Suprapubic skin (tissue), 4 donors: ENCODE measurements at regions not wholly inside any gene's neighbourhood (a gene's known extent, or its start where the extent isn't known, plus 50 kb on each side); places are given as distances from the start of the nearest gene placed in this dataset.

Experiments used
- DNase-seq, 2 donors: peaks; one replicate each; pipeline ENCODE4 v3.0.0-alpha.2; 2019; ENCODE audit warnings: low spot score in 2 of 2
- H3K27ac ChIP-seq: fragments of 200-600 bp; sonication (generic); one replicate; pipeline ENCODE4 v1.5.1; 2019
- H3K27me3 ChIP-seq: fragments of 200-600 bp; sonication (generic); one replicate; pipeline ENCODE4 v1.5.1; 2019
- H3K36me3 ChIP-seq: fragments of 200-600 bp; sonication (generic); one replicate; pipeline ENCODE4 v1.5.1; 2019
- H3K4me1 ChIP-seq: fragments of 200-600 bp; sonication (generic); one replicate; pipeline ENCODE4 v1.5.1; 2019
- H3K4me3 ChIP-seq: fragments of 200-600 bp; sonication (generic); one replicate; pipeline ENCODE4 v1.5.1; 2019; ENCODE audit warnings: mild to moderate bottlenecking
- H3K9me3 ChIP-seq: fragments of 200-600 bp; sonication (generic); one replicate; pipeline ENCODE4 v1.5.1; 2019
- CTCF ChIP-seq, 2 donors: fragments of 200-600 bp in 1 of 2; fragments of 450-650 bp in 1 of 2; sonication (generic) in 1 of 2; IDR thresholded peaks; one replicate each; pipeline ENCODE4 v1.5.1; 2016 to 2019; ENCODE audit warnings: antibody characterized with exemption in 2 of 2, mild to moderate bottlenecking in 1 of 2, moderate library complexity in 1 of 2
- EP300 ChIP-seq: sonication (generic); formaldehyde crosslinking; IDR thresholded peaks from one replicate; pipeline ENCODE4 v1.6.1; 2017; ENCODE audit warnings: antibody characterized with exemption
- POLR2A ChIP-seq, 2 donors: fragments of 450-650 bp; IDR thresholded peaks; one replicate each; pipeline ENCODE4 v1.6.1; 2017; ENCODE audit warnings: antibody characterized with exemption in 2 of 2, mild to moderate bottlenecking in 2 of 2, moderate library complexity in 2 of 2
- POLR2AphosphoS5 ChIP-seq, 3 donors: sonication (generic); formaldehyde crosslinking; IDR thresholded peaks; one replicate each; pipeline ENCODE4 v1.6.1; 2017; ENCODE audit warnings: antibody characterized with exemption in 3 of 3
- WGBS: methylation state at CpG from one replicate; pipeline ENCODE4 v1.1.5; 2018; 5-methylcytosine and 5-hydroxymethylcytosine counted together

DNA sequence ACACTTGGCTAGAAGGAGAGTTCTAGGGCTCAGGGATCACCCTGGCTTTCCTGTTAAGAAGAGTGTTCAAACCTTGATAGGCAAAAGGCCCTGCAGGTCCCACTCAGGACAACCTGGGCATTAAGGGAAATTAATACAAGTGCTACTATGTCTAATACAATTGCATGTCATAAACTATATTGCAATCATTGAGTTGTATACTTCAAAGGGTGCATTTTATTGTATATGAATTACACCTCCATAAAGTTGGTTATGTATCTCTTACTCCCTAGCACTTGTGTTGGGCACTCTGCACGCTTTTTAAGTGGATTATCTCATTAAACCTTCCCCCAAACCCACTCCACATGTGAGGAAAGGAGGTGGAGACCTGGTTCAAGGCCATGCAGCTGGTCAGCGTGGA, 172.1 kb upstream of the GLI2 start:
- H3K27ac ChIP-seq, result no peak overlapping the region
- peaks cover 5% of the 10 kb centered on the region for H3K4me1 ChIP-seq
- no peak for TF ChIP-seq EP300
- no peak for TF ChIP-seq POLR2A (IDR thresholded peaks at IDR 0.05)
- TF ChIP-seq POLR2AphosphoS5 (IDR thresholded peaks at IDR 0.05), result no peak
- no peak for TF ChIP-seq CTCF (IDR thresholded peaks at IDR 0.05)
- 91% methylated on average over 2 of the region's 2 CpGs for WGBS
- H3K27me3 ChIP-seq, result no peaks in the 10 kb centered on the region
- H3K9me3 ChIP-seq, result no peaks in the 10 kb centered on the region
- DNase-seq, result no peak
- no peaks in the 10 kb centered on the region for H3K36me3 ChIP-seq
- no peak overlapping the region for H3K4me3 ChIP-seq

DNA sequence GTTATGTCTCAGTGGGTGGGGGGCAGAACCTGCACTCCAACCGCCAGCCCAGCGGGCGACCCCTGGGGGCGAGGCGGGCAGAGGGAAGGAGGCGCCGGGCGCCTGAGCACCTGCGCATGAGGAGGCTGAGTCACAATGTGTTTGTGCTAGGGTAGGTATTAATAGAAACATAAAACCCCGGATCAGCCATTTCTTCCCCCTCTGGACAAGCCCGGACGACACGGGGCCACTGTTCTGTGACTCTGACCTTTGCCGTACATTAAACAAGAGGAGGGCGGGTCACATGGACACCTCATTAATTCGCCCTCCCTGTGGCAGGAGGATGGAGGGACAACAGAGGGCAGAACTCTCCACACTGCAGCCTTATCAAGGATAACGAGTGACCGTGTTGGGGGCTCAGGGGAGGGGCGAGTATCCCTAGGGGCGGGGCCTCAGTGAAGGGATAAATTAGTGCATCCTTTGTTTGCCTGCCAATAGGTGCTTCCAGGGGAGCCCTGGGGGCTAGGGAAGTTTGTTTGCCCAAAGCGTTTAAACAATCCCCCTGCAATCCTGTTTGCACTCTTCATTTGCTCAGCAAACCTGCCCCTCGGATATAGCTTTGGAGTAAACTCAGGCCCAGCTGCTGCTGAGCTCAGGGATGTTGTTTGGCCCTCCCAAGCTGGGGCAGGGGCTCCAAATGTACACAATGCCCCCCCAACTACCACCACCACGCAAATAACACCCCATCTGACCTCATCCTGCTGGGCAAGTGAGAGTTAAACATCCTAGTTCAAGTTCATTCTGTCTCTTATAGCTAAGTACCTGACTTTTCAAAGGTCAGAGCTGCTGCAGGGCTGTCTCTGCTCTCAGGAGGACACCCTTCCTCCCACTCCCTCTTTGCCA, 171.2 kb upstream of the GLI2 start:
- no peak for TF ChIP-seq EP300
- TF ChIP-seq POLR2A (IDR thresholded peaks at IDR 0.05), result no peak
- TF ChIP-seq CTCF (IDR thresholded peaks at IDR 0.05), result no peak
- TF ChIP-seq POLR2AphosphoS5 (IDR thresholded peaks at IDR 0.05), result no peak
- Histone ChIP-seq H3K9me3 (no peaks in the 10 kb centered on the region), H3K27me3 (no peaks in the 10 kb centered on the region), H3K36me3 (no peaks in the 10 kb centered on the region), H3K4me1 (peaks cover 5% of the 10 kb centered on the region), H3K4me3 (no peak overlapping the region), H3K27ac (no peak overlapping the region)
- DNase-seq, result no peak
- WGBS, result 60% methylated on average over 23 of the region's 23 CpGs

GRCh38 chr2:120565095-120565460, 170.6 kb upstream of the GLI2 start:
- no peak for TF ChIP-seq CTCF (IDR thresholded peaks at IDR 0.05)
- no peak for TF ChIP-seq POLR2A (IDR thresholded peaks at IDR 0.05)
- no peak for TF ChIP-seq POLR2AphosphoS5 (IDR thresholded peaks at IDR 0.05)
- no peak for TF ChIP-seq EP300
- Histone ChIP-seq H3K27ac (no peak overlapping the region), H3K4me3 (no peak overlapping the region), H3K4me1 (peaks cover 5% of the 10 kb centered on the region), H3K36me3 (no peaks in the 10 kb centered on the region), H3K27me3 (no peaks in the 10 kb centered on the region), H3K9me3 (no peaks in the 10 kb centered on the region)
- DNase-seq, result no peak
- WGBS, result no CpG with 5 or more reads among the region's 8 CpGs

- no peak overlapping the region for H3K27ac ChIP-seq
- H3K9me3 ChIP-seq, result no peaks in the 10 kb centered on the region
Measured at GRCh38 chr2:120565929-120566328, 169.7 kb upstream of the GLI2 start.

More at GRCh38 chr2:120565929-120566328, 169.7 kb upstream of the GLI2 start:
- no peak for TF ChIP-seq POLR2AphosphoS5 (IDR thresholded peaks at IDR 0.05)
- TF ChIP-seq POLR2A (IDR thresholded peaks at IDR 0.05), result no peak
- no peak for TF ChIP-seq EP300
- TF ChIP-seq CTCF (IDR thresholded peaks at IDR 0.05), result no peak
- Histone ChIP-seq H3K4me1 (peaks cover 5% of the 10 kb centered on the region), H3K4me3 (no peak overlapping the region), H3K27me3 (no peaks in the 10 kb centered on the region), H3K36me3 (no peaks in the 10 kb centered on the region)
- DNase-seq, result no peak
- WGBS, result 88% methylated on average over 9 of the region's 9 CpGs
